Neutrophil (primary cell): ENCODE measurements at regions not wholly inside any gene's neighbourhood (a gene's known extent, or its start where the extent isn't known, plus 50 kb on each side); places are given as distances from the start of the nearest gene placed in this dataset.

Source experiments
- H3K27ac ChIP-seq: fragments of 200-600 bp; sonication (generic); 2 replicates; pipeline ENCODE4 v1.5.1; 2016; ENCODE audit warnings: mild to moderate bottlenecking, moderate library complexity
- H3K27me3 ChIP-seq: fragments of 200-600 bp; sonication (generic); 2 replicates; pipeline ENCODE4 v1.6.0; 2016; ENCODE audit warnings: mild to moderate bottlenecking
- H3K36me3 ChIP-seq: fragments of 200-600 bp; sonication (generic); 2 replicates; pipeline ENCODE4 v1.5.1; 2017
- H3K4me1 ChIP-seq, 2 experiments: fragments of 200-600 bp in 1 of 2; sonication (generic) in 1 of 2; 1 replicate in 1 of 2; 2 replicates in 1 of 2; pipeline versions ENCODE4 v1.5.1 to v1.6.1; 2013 to 2016; ENCODE audit warnings: low read depth in 1 of 2, low read length in 1 of 2, mild to moderate bottlenecking in 1 of 2, moderate library complexity in 1 of 2; ENCODE audit not compliant: control insufficient read depth in 1 of 2, insufficient read depth in 1 of 2
- H3K4me3 ChIP-seq, 2 experiments: fragments of 200-600 bp in 1 of 2; sonication (generic) in 1 of 2; 1 replicate in 1 of 2; 2 replicates in 1 of 2; pipeline ENCODE4 v1.5.1; 2013 to 2016; ENCODE audit warnings: low read depth in 1 of 2, low read length in 1 of 2, mild to moderate bottlenecking in 1 of 2, moderate library complexity in 1 of 2
- H3K9me3 ChIP-seq: fragments of 200-600 bp; sonication (generic); 2 replicates; pipeline ENCODE4 v1.5.1; 2016
- TF ChIP-seq, protein P1 (sequence below): fragments of 200-600 bp; sonication (generic); IDR thresholded peaks from 2 replicates; pipeline ENCODE4 v1.5.1; 2016; ENCODE audit warnings: antibody characterized with exemption

DNA sequence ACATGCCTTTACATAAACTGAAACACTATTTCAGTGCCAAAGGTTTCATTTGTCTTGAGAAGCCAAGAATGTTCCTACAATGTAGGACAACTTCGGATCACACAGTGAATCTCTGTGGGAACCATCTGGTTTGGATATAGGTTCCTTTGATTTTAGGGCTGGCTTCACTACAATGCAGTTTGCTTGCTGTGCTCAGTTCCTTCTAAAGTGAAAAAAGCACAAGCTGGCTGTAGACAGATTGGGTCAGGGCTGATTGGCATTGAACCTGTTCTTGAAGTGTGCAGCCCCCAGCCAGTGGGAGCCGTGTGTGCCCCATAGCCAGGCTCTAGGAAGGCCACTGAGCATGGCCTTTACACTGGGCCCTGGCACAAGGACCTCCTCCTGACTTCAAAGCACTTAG is 167.9 kb upstream of the HNRNPA3 start:
- Histone ChIP-seq H3K9me3 (no peaks in the 10 kb centered on the region), H3K36me3 (no peaks in the 10 kb centered on the region), H3K4me1 (no peaks in the 10 kb centered on the region), H3K27ac (no peak overlapping the region), H3K27me3 (no peaks in the 10 kb centered on the region), H3K4me3 (no peak overlapping the region)
- TF ChIP-seq, protein P1, sequence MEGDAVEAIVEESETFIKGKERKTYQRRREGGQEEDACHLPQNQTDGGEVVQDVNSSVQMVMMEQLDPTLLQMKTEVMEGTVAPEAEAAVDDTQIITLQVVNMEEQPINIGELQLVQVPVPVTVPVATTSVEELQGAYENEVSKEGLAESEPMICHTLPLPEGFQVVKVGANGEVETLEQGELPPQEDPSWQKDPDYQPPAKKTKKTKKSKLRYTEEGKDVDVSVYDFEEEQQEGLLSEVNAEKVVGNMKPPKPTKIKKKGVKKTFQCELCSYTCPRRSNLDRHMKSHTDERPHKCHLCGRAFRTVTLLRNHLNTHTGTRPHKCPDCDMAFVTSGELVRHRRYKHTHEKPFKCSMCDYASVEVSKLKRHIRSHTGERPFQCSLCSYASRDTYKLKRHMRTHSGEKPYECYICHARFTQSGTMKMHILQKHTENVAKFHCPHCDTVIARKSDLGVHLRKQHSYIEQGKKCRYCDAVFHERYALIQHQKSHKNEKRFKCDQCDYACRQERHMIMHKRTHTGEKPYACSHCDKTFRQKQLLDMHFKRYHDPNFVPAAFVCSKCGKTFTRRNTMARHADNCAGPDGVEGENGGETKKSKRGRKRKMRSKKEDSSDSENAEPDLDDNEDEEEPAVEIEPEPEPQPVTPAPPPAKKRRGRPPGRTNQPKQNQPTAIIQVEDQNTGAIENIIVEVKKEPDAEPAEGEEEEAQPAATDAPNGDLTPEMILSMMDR = no peak

DNA sequence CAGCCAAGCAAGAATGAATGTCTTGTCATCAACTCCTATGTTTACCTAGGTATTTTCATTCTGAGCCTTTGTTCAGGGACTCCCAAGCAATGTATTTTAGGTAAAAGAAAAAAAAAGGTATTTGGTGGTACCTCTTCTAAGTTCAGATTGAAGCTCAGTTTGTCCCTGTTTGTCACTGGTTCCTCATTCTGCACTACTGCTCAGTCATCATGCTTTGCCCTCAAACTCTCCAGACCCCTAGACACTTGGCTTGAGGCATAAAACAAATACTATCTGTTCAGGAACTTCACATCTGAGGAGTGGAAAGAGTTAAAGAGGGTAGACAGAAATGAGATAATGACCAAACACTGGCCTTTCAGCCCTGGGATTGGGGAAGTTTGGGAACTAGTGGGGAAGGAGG is 163.6 kb upstream of the HNRNPA3 start:
- no peaks in the 10 kb centered on the region for H3K9me3 ChIP-seq
- TF ChIP-seq, protein P1 = no peak

DNA sequence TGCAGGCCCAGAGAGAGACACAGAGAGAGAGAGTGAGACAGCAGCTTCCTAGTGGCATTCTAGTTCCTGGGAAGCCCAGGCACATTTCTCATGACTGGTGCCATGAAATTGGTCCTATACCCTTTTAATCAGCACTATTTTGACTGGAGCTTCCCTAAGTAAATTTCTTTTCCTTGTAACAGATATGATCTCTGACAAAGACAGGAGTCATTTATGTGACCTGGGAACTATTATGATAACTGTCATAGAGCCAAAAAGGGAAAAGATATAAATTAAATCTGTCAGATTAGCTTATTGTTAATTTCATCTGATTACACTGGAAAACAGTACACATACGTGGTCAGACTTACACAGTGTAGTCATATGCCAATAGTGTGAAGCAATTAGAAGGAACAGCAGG is 161.3 kb upstream of the HNRNPA3 start:
- Histone ChIP-seq H3K4me1 (no peaks in the 10 kb centered on the region), H3K9me3 (no peaks in the 10 kb centered on the region), H3K4me3 (no peak overlapping the region), H3K27ac (no peak overlapping the region), H3K27me3 (no peaks in the 10 kb centered on the region), H3K36me3 (no peaks in the 10 kb centered on the region)
- TF ChIP-seq, protein P1 = no peak

More for the DNA sequence above, 163.6 kb upstream of the HNRNPA3 start:
- H3K4me1 ChIP-seq = no peaks in the 10 kb centered on the region
- H3K36me3 ChIP-seq = no peaks in the 10 kb centered on the region
- no peak overlapping the region for H3K4me3 ChIP-seq
- H3K27me3 ChIP-seq = no peaks in the 10 kb centered on the region
- no peak overlapping the region for H3K27ac ChIP-seq

DNA sequence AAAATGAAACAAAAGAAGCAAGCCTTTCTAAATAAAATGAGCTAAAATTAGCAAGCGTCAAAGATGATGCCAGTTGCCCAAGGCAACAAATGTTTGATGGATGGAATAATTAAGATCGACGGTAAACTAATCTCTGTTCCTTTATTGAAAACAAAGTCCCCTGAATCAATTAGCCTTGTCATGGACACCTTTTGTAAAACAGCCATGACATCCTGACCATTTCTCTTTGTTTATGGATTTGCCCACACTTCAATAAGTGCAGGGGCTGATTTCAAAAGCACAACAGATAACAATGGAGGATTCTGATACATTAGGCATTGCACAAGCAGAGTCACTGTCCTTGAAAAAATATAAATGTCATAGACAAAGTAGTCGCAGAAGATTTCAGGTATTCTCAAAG is 160.1 kb upstream of the HNRNPA3 start:
- Histone ChIP-seq H3K9me3 (no peaks in the 10 kb centered on the region), H3K27me3 (no peaks in the 10 kb centered on the region), H3K4me3 (no peak overlapping the region), H3K27ac (no peak overlapping the region), H3K36me3 (no peaks in the 10 kb centered on the region), H3K4me1 (no peaks in the 10 kb centered on the region)
- TF ChIP-seq, protein P1 = no peak

DNA sequence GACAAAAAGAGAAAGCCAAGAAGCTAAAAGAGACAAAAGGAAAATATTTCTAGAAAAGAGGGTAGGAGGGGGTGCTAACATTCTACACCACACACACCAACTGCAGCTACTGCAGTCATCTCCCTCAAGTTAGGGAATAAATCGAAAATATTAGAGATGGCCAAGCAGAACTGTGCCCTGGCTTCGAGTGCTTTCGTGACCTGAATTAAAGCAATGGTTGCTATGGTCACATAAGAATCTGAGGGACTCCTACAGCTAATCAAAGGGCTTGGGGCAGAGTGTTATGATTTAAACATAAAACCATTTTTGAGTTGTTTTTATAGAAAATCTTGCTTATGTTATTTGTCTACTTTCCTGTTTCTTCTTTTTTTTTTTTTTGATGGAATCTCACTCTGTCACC is 159.6 kb upstream of the HNRNPA3 start:
- no peak overlapping the region for H3K4me3 ChIP-seq
- H3K9me3 ChIP-seq = no peaks in the 10 kb centered on the region
- H3K27ac ChIP-seq = no peak overlapping the region
- no peaks in the 10 kb centered on the region for H3K4me1 ChIP-seq
- TF ChIP-seq, protein P1 = no peak
- H3K27me3 ChIP-seq = no peaks in the 10 kb centered on the region
- no peaks in the 10 kb centered on the region for H3K36me3 ChIP-seq

DNA sequence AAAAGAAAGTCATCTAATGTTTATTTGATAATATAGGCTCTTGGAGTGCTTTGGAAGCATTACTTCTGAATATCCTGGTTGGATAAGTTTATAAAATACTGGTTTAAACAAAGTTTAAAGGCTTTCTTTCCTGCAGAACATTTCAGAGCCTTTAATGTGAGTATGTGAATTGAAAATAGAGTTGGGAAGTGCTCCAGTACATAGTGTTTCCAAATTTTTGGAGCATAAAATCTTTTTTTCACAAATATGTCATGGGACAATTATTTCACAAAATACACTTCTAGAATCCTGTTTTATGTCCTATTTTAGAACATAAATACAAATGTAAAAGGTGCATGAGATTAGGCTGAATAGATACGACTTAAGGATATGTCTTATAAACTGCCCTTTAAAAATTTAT is 158.9 kb upstream of the HNRNPA3 start:
- H3K9me3 ChIP-seq = no peaks in the 10 kb centered on the region
- H3K27ac ChIP-seq = no peak overlapping the region
- no peaks in the 10 kb centered on the region for H3K4me1 ChIP-seq
- TF ChIP-seq, protein P1 = no peak
- H3K36me3 ChIP-seq = no peaks in the 10 kb centered on the region
- no peak overlapping the region for H3K4me3 ChIP-seq
- H3K27me3 ChIP-seq = no peaks in the 10 kb centered on the region
